HG03442 (cell line): ENCODE measurements at regions not wholly inside any gene's neighbourhood (a gene's known extent, or its start where the extent isn't known, plus 50 kb on each side); places are given as distances from the start of the nearest gene placed in this dataset.
A peak's percentile ranks its signal among the peaks of the same experiment; 100 is the strongest.

ENCODE experiments used
- ATAC-seq: cut with Tn5 transposase; IDR thresholded peaks from one replicate; pipeline ENCODE4 v1.9.1; 2021; ENCODE audit warnings: mild to moderate bottlenecking, moderate library complexity; ENCODE audit not compliant: unreplicated experiment

- ATAC-seq: no peak
Observed at GRCh38 chr1:57772580-57773195, 348.8 kb upstream of the DAB1 start.

- no peak for ATAC-seq
Observed at GRCh38 chr1:57770772-57771171, 346.9 kb upstream of the DAB1 start.

- ATAC-seq: no peak
Observed at GRCh38 chr1:57770236-57770635, 346.4 kb upstream of the DAB1 start.

- ATAC-seq: no peak
Observed at GRCh38 chr1:57761628-57762027, 337.8 kb upstream of the DAB1 start.

GRCh38 chr1:57752843-57753242 lies 329.0 kb upstream of the DAB1 start:
- no peak for ATAC-seq

- no peak for ATAC-seq
Observed at GRCh38 chr1:57748719-57749118, 324.9 kb upstream of the DAB1 start.

- no peak for ATAC-seq
Observed at GRCh38 chr1:57747818-57748217, 324.0 kb upstream of the DAB1 start.

- ATAC-seq: peak; percentile 98
Observed at GRCh38 chr1:57741521-57741920, 317.7 kb upstream of the DAB1 start.

- ATAC-seq: no peak
Observed at GRCh38 chr1:57736940-57737339, 313.1 kb upstream of the DAB1 start.

- ATAC-seq: no peak
Observed at GRCh38 chr1:57729181-57729580, 305.3 kb upstream of the DAB1 start.

GRCh38 chr1:57727121-57727520 lies 303.3 kb upstream of the DAB1 start:
- ATAC-seq: no peak

GRCh38 chr1:57725318-57725717 lies 301.5 kb upstream of the DAB1 start:
- no peak for ATAC-seq

- ATAC-seq: no peak
Observed at GRCh38 chr1:57724535-57724934, 300.7 kb upstream of the DAB1 start.

GRCh38 chr1:57722285-57722978 lies 298.6 kb upstream of the DAB1 start:
- ATAC-seq: no peak

GRCh38 chr1:57721001-57721400 lies 297.1 kb upstream of the DAB1 start:
- no peak for ATAC-seq

- ATAC-seq: no peak
Observed at GRCh38 chr1:57719274-57719673, 295.4 kb upstream of the DAB1 start.

GRCh38 chr1:57713501-57713900 lies 289.6 kb upstream of the DAB1 start:
- no peak for ATAC-seq

- no peak for ATAC-seq
Observed at GRCh38 chr1:57712846-57713245, 289.0 kb upstream of the DAB1 start.

- ATAC-seq: no peak
Observed at GRCh38 chr1:57711326-57711725, 287.5 kb upstream of the DAB1 start.

- no peak for ATAC-seq
Observed at GRCh38 chr1:57707631-57708030, 283.8 kb upstream of the DAB1 start.

- ATAC-seq: no peak
Observed at GRCh38 chr1:57704811-57705210, 281.0 kb upstream of the DAB1 start.

GRCh38 chr1:57704231-57704630 lies 280.4 kb upstream of the DAB1 start:
- ATAC-seq: no peak

- no peak for ATAC-seq
Observed at GRCh38 chr1:57696904-57697303, 273.0 kb upstream of the DAB1 start.
